T47D (cell line): ENCODE measurements at regions not wholly inside any gene's neighbourhood (a gene's known extent, or its start where the extent isn't known, plus 50 kb on each side); places are given as distances from the start of the nearest gene placed in this dataset.

ENCODE experiments used
- DNase-seq, 2 experiments: peaks; one replicate each; pipeline versions ENCODE4 v3.0.0 to v3.0.0-alpha.2; 2011 to 2012; ENCODE audit warnings: low read depth in 1 of 2, low spot score in 1 of 2
- JUND ChIP-seq: IDR thresholded peaks from 2 replicates; pipeline ENCODE4 v1.6.1; 2012; ENCODE audit warnings: low read depth
- in situ Hi-C: cut with HindIII; loops from 2 replicates; pipeline ENCODE4 v1.10.0; 2016; ENCODE audit warnings: low sequenced_read_pairs, low pct_unique_long_range_greater_than_20kb

- no peak for TF ChIP-seq JUND
- in situ Hi-C loops = no loop called here
- no peak for DNase-seq
Observed at GRCh38 chr15:80334521-80334920, 69.7 kb upstream of the ARNT2 start.

- in situ Hi-C loops = no loop called here
- no peak for DNase-seq
- TF ChIP-seq JUND = no peak
Observed at GRCh38 chr15:80339601-80340000, 64.6 kb upstream of the ARNT2 start.

GRCh38 chr15:80342148-80342547, 62.0 kb upstream of the ARNT2 start:
- TF ChIP-seq JUND = no peak
- in situ Hi-C loops = no loop called here
- DNase-seq = no peak

- no peak for DNase-seq
- in situ Hi-C loops = no loop called here
- TF ChIP-seq JUND = no peak
Observed at GRCh38 chr15:80343554-80343992, 60.6 kb upstream of the ARNT2 start.

GRCh38 chr15:80350941-80351610, 53.1 kb upstream of the ARNT2 start:
- in situ Hi-C loops = no loop called here
- TF ChIP-seq JUND = no peak
- DNase-seq = no peak
